HEK293 (cell line): ENCODE measurements at regions not wholly inside any gene's neighbourhood (a gene's known extent, or its start where the extent isn't known, plus 50 kb on each side); places are given as distances from the start of the nearest gene placed in this dataset.
A peak's percentile ranks its signal among the peaks of the same experiment; 100 is the strongest.

ENCODE experiments used
- CTCF ChIA-PET: fragments of 350-600 bp; formaldehyde crosslinking; extraction: SDS; loops from one replicate; lab custom pipeline; 2021; ENCODE audit warnings: antibody characterized with exemption; lab: Yijun Ruan, JAX
- POLR2A ChIA-PET: fragments of 300-600 bp; formaldehyde crosslinking; extraction: SDS; loops from one replicate; lab custom pipeline; 2020; ENCODE audit warnings: antibody characterized with exemption, inconsistent platforms; lab: Yijun Ruan, JAX
- H3K27ac ChIP-seq: fragments of 200-500 bp; sonication (Bioruptor generic); 2 replicates; pipeline ENCODE4 v1.5.1; 2014; ENCODE audit warnings: low read depth, low read length, control low read depth, inconsistent platforms; ENCODE audit errors: extremely low read depth
- H3K36me3 ChIP-seq, 2 experiments: fragments of 200-500 bp in 1 of 2; sonication (Bioruptor generic) in 1 of 2; 1 replicate in 1 of 2; 2 replicates in 1 of 2; pipeline ENCODE4 v1.5.1; 2014 to 2017; ENCODE audit warnings: inconsistent platforms in 2 of 2, low read length in 2 of 2; ENCODE audit not compliant: control insufficient read depth in 2 of 2, insufficient read depth in 1 of 2
- H3K4me1 ChIP-seq: fragments of 200-500 bp; sonication (Bioruptor generic); 2 replicates; pipeline ENCODE4 v1.5.1; 2014; ENCODE audit warnings: mild to moderate bottlenecking, low read length, inconsistent platforms; ENCODE audit not compliant: control insufficient read depth, insufficient read depth
- H3K4me3 ChIP-seq: 2 replicates; pipeline ENCODE4 v1.5.1; 2011; ENCODE audit warnings: low read depth, mild to moderate bottlenecking, control low read depth, low read length, moderate library complexity
- H3K9me3 ChIP-seq: fragments of 200-500 bp; sonication (Bioruptor generic); 2 replicates; pipeline ENCODE4 v1.5.1; 2014; ENCODE audit warnings: low read depth, low read length, inconsistent platforms; ENCODE audit not compliant: control insufficient read depth, insufficient read depth
- BCL11A ChIP-seq: fragments of 450-650 bp; formaldehyde crosslinking; IDR thresholded peaks from 2 replicates; pipeline ENCODE4 v1.5.1; 2016; ENCODE audit warnings: low read depth, missing biosample characterization, missing genetic modification characterization
- CTCF ChIP-seq: fragments of 450-650 bp; formaldehyde crosslinking; IDR thresholded peaks from 2 replicates; pipeline ENCODE4 v1.5.1; 2016; ENCODE audit warnings: missing biosample characterization, missing genetic modification characterization
- EGR2 ChIP-seq: fragments of 450-650 bp; formaldehyde crosslinking; IDR thresholded peaks from 2 replicates; pipeline ENCODE4 v1.5.1; 2016; ENCODE audit warnings: low read depth, missing biosample characterization, missing genetic modification characterization
- GLIS1 ChIP-seq: fragments of 450-650 bp; formaldehyde crosslinking; IDR thresholded peaks from 2 replicates; pipeline ENCODE4 v1.5.1; 2016; ENCODE audit warnings: missing biosample characterization, missing genetic modification characterization
- KLF1 ChIP-seq: fragments of 450-650 bp; formaldehyde crosslinking; IDR thresholded peaks from 2 replicates; pipeline ENCODE4 v1.5.1; 2016; ENCODE audit warnings: missing biosample characterization, missing genetic modification characterization
- KLF9 ChIP-seq: fragments of 450-650 bp; formaldehyde crosslinking; IDR thresholded peaks from 2 replicates; pipeline ENCODE4 v1.5.1; 2016; ENCODE audit warnings: missing biosample characterization, missing genetic modification characterization, low read depth
- ZBTB1 ChIP-seq: fragments of 450-650 bp; formaldehyde crosslinking; IDR thresholded peaks from 2 replicates; pipeline ENCODE4 v1.5.1; 2016; ENCODE audit warnings: missing biosample characterization, missing genetic modification characterization
- ZBTB11 ChIP-seq: fragments of 450-650 bp; formaldehyde crosslinking; conservative IDR thresholded peaks from 2 replicates; pipeline ENCODE4 v1.5.1; 2016; ENCODE audit warnings: low read depth, missing biosample characterization, missing genetic modification characterization
- ZBTB21 ChIP-seq: fragments of 450-650 bp; formaldehyde crosslinking; IDR thresholded peaks from 2 replicates; pipeline ENCODE4 v1.5.1; 2017; ENCODE audit warnings: missing biosample characterization, missing genetic modification characterization
- ZFHX2 ChIP-seq: fragments of 450-650 bp; formaldehyde crosslinking; conservative IDR thresholded peaks from 2 replicates; pipeline ENCODE4 v1.5.1; 2016; ENCODE audit warnings: missing biosample characterization, missing genetic modification characterization
- ZIC2 ChIP-seq: fragments of 450-650 bp; formaldehyde crosslinking; IDR thresholded peaks from 2 replicates; pipeline ENCODE4 v1.5.1; 2016; ENCODE audit warnings: missing biosample characterization, missing genetic modification characterization
- ZNF114 ChIP-seq: fragments of 450-650 bp; formaldehyde crosslinking; IDR thresholded peaks from 2 replicates; pipeline ENCODE4 v1.5.0; 2017; ENCODE audit warnings: missing biosample characterization, missing genetic modification characterization
- ZNF211 ChIP-seq: fragments of 450-650 bp; formaldehyde crosslinking; IDR thresholded peaks from 2 replicates; pipeline ENCODE4 v1.5.1; 2016; ENCODE audit warnings: low read depth, missing biosample characterization, missing genetic modification characterization
- ZNF23 ChIP-seq: fragments of 450-650 bp; formaldehyde crosslinking; IDR thresholded peaks from 2 replicates; pipeline ENCODE4 v1.5.1; 2016; ENCODE audit warnings: missing biosample characterization, missing genetic modification characterization, borderline replicate concordance
- ZNF248 ChIP-seq: fragments of 450-650 bp; formaldehyde crosslinking; IDR thresholded peaks from 2 replicates; pipeline ENCODE4 v1.5.1; 2017; ENCODE audit warnings: missing biosample characterization, missing genetic modification characterization
- ZNF335 ChIP-seq: fragments of 450-650 bp; formaldehyde crosslinking; conservative IDR thresholded peaks from 2 replicates; pipeline ENCODE4 v1.5.1; 2016; ENCODE audit warnings: missing biosample characterization, missing genetic modification characterization
- ZNF341 ChIP-seq: fragments of 450-650 bp; formaldehyde crosslinking; IDR thresholded peaks from 2 replicates; pipeline ENCODE4; 2016; ENCODE audit warnings: low read depth, missing biosample characterization, missing genetic modification characterization
- ZNF391 ChIP-seq: fragments of 450-650 bp; formaldehyde crosslinking; IDR thresholded peaks from 2 replicates; pipeline ENCODE4 v1.5.1; 2016; ENCODE audit warnings: low read depth, missing biosample characterization, missing genetic modification characterization, borderline replicate concordance
- ZNF560 ChIP-seq: fragments of 450-650 bp; formaldehyde crosslinking; IDR thresholded peaks from 2 replicates; pipeline ENCODE4 v1.5.1; 2017; ENCODE audit warnings: missing biosample characterization, missing genetic modification characterization, borderline replicate concordance
- ZNF623 ChIP-seq: fragments of 450-650 bp; formaldehyde crosslinking; IDR thresholded peaks from 2 replicates; pipeline ENCODE4 v1.5.1; 2016; ENCODE audit warnings: missing biosample characterization, missing genetic modification characterization

- POLR2A ChIA-PET: no interaction called here
- H3K36me3 ChIP-seq: no peaks in the 10 kb centered on the region
- H3K9me3 ChIP-seq: no peaks in the 10 kb centered on the region
- TF ChIP-seq ZNF335 (tag by site-specific recombination) (peak; percentile 39; the same call in 1 of the 2 replicates), BCL11A (no peak), GLIS1 (tag by site-specific recombination) (peak; percentile 50), ZFHX2 (tag by site-specific recombination) (peak; percentile 80), EGR2 (tag by site-specific recombination) (peak; percentile 59), ZIC2 (tag by site-specific recombination) (peak; percentile 55)
- H3K4me3 ChIP-seq: no peak overlapping the region
- no peaks in the 10 kb centered on the region for H3K4me1 ChIP-seq
- CTCF ChIA-PET: no interaction called here
- no peak overlapping the region for H3K27ac ChIP-seq
Observed at GRCh38 chr10:78763651-78764395, 304.9 kb upstream of the ZMIZ1 start.

GRCh38 chr10:78764436-78764835 is 304.3 kb upstream of the ZMIZ1 start:
- Histone ChIP-seq H3K27ac (no peak overlapping the region), H3K4me3 (no peak overlapping the region), H3K36me3 (no peaks in the 10 kb centered on the region), H3K9me3 (no peaks in the 10 kb centered on the region), H3K4me1 (no peaks in the 10 kb centered on the region)
- POLR2A ChIA-PET: no interaction called here
- TF ChIP-seq ZNF341 (tag by site-specific recombination): no peak
- TF ChIP-seq ZNF114 (tag by site-specific recombination): no peak
- TF ChIP-seq KLF9 (tag by site-specific recombination): no peak
- no peak for TF ChIP-seq ZNF560
- TF ChIP-seq ZNF248 (tag by site-specific recombination): no peak
- no peak for TF ChIP-seq ZNF391
- no peak for TF ChIP-seq ZNF211 (tag by site-specific recombination)
- no peak for TF ChIP-seq ZNF623 (tag by site-specific recombination)
- TF ChIP-seq ZBTB1 (tag by site-specific recombination): no peak
- no peak for TF ChIP-seq CTCF (tag by site-specific recombination)
- no peak for TF ChIP-seq ZBTB11 (tag by site-specific recombination)
- no peak for TF ChIP-seq ZBTB21 (tag by site-specific recombination)
- TF ChIP-seq KLF1 (tag by site-specific recombination): no peak
- no peak for TF ChIP-seq ZNF23
- CTCF ChIA-PET: interaction anchor here (0.5 kb wide), 1 partner anchor 358 kb away, joined by 3 read pairs; no protein-coding TSS in a partner anchor
